Thyroid gland (tissue), 4 donors: ENCODE measurements at regions not wholly inside any gene's neighbourhood (a gene's known extent, or its start where the extent isn't known, plus 50 kb on each side); places are given as distances from the start of the nearest gene placed in this dataset.

Experiments
- POLR2A ChIP-seq, 2 donors: fragments of 450-650 bp; IDR thresholded peaks; one replicate each; pipeline ENCODE4 v1.6.1; 2017; ENCODE audit warnings: antibody characterized with exemption in 2 of 2, mild to moderate bottlenecking in 2 of 2, moderate library complexity in 1 of 2
- TF ChIP-seq, protein P1 (sequence below), 6 experiments: fragments of 200-600 bp in 3 of 6; fragments of 450-650 bp in 3 of 6; sonication (generic) in 3 of 6; IDR thresholded peaks; one replicate each; pipeline ENCODE4 v1.5.1; 2016 to 2019; ENCODE audit warnings: antibody characterized with exemption in 6 of 6, mild to moderate bottlenecking in 2 of 6, inconsistent platforms in 1 of 6, moderate library complexity in 1 of 6

DNA sequence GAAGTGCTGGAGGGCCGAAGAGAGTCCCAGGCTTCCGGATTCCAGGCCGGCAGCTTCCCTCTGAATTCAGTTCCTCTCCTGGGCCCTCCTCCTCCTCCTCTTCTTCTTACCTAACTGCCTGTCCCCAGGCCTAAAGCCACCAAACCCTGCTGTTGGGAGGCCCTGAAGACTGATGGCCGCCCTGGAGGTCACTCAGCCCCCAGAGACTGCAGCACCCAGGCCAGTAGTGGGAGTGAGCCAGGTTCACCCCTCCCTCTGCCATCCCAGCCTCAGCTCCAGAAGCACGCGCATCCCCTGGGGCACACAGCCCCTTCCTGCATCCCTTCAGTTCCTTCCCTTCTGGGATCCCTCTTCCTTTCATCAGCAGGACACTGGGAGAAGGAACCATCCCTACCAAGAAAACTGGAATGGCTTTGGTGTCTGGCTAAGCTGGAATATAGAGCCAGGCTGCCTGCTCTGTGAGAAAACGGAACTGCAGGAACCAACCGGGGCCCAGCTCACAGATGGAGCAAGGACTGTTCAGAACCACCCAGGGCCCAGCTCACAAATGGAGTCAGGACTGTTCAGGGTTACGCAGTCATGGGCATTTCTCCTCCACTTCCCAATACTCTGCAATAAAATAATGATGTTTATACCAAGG is 127.4 kb downstream of the NDUFA10 start:
- TF ChIP-seq, protein P1, sequence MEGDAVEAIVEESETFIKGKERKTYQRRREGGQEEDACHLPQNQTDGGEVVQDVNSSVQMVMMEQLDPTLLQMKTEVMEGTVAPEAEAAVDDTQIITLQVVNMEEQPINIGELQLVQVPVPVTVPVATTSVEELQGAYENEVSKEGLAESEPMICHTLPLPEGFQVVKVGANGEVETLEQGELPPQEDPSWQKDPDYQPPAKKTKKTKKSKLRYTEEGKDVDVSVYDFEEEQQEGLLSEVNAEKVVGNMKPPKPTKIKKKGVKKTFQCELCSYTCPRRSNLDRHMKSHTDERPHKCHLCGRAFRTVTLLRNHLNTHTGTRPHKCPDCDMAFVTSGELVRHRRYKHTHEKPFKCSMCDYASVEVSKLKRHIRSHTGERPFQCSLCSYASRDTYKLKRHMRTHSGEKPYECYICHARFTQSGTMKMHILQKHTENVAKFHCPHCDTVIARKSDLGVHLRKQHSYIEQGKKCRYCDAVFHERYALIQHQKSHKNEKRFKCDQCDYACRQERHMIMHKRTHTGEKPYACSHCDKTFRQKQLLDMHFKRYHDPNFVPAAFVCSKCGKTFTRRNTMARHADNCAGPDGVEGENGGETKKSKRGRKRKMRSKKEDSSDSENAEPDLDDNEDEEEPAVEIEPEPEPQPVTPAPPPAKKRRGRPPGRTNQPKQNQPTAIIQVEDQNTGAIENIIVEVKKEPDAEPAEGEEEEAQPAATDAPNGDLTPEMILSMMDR (IDR thresholded peaks at IDR 0.05), result no peak
- TF ChIP-seq POLR2A (IDR thresholded peaks at IDR 0.05), result no peak
